Endothelial cell of umbilical vein (primary cell): ENCODE measurements at regions not wholly inside any gene's neighbourhood (a gene's known extent, or its start where the extent isn't known, plus 50 kb on each side); places are given as distances from the start of the nearest gene placed in this dataset.

Source experiments
- BruUV-seq: library from RNA; stranded (reverse); fragments of 400-500 nt; replicated peaks from 2 replicates; lab custom pipeline; 2021; lab: Mats Ljungman, UMichigan
- CTCF ChIA-PET: fragments of 300-600, 350-600 bp; sonication (Branson Sonifier 250); formaldehyde crosslinking; loops from one replicate; lab custom pipeline; 2021; ENCODE audit warnings: antibody characterized with exemption, inconsistent platforms; lab: Charles Lee
- POLR2A ChIA-PET: fragments of 300-600, 350-600 bp; sonication (Branson Sonifier 250); formaldehyde crosslinking; loops from one replicate; lab custom pipeline; 2021; ENCODE audit warnings: antibody characterized with exemption, inconsistent platforms; lab: Charles Lee
- DNase-seq: peaks from one replicate; pipeline ENCODE4 v3.0.0-alpha.2; 2011; ENCODE audit warnings: low read depth, low spot score
- FAIRE-seq: peaks from 2 replicates; lab custom pipeline; 2011; peaks lifted over from hg19 to GRCh38; lab: Jason Lieb, UNC
- H2AFZ ChIP-seq: 2 replicates; pipeline ENCODE4 v1.6.0; 2012; ENCODE audit warnings: low read depth, low read length, control low read depth, inconsistent platforms
- H3K27ac ChIP-seq: 2 replicates; pipeline ENCODE4 v1.5.1; 2011; ENCODE audit warnings: low read depth, mild to moderate bottlenecking, control low read depth, low read length, moderate library complexity; ENCODE audit not compliant: insufficient read depth
- H3K27me3 ChIP-seq, 2 experiments: 2 replicates each; pipeline versions ENCODE4 v1.6.0 to v1.6.1; 2011; ENCODE audit warnings: low read length in 2 of 2, mixed read lengths in 1 of 2; ENCODE audit not compliant: control insufficient read depth in 2 of 2, insufficient read depth in 2 of 2
- H3K36me3 ChIP-seq, 2 experiments: 2 replicates in 1 of 2; 3 replicates in 1 of 2; pipeline ENCODE4 v1.5.1; 2011; ENCODE audit warnings: low read length in 2 of 2, mild to moderate bottlenecking in 1 of 2, moderate library complexity in 1 of 2; ENCODE audit not compliant: control insufficient read depth in 2 of 2, insufficient read depth in 2 of 2; ENCODE audit errors: extremely low read depth in 1 of 2
- H3K4me1 ChIP-seq: 3 replicates; pipeline ENCODE4 v1.5.1; 2011; ENCODE audit warnings: mild to moderate bottlenecking, low read length; ENCODE audit not compliant: control insufficient read depth, insufficient read depth; ENCODE audit errors: extremely low read depth
- H3K4me2 ChIP-seq: 2 replicates; pipeline ENCODE4 v1.6.1; 2011; ENCODE audit warnings: low read length, control low read depth, mixed read lengths; ENCODE audit not compliant: insufficient read depth
- H3K4me3 ChIP-seq, 3 experiments: fragments of 200-600 bp in 1 of 3; sonication (generic), shearing (Covaris generic) in 1 of 3; replicated peaks in 1 of 3; 2 replicates each; pipeline ENCODE4 v1.5.1; 2011 to 2016; ENCODE audit warnings: control low read depth in 3 of 3, low read length in 3 of 3, mild to moderate bottlenecking in 2 of 3, inconsistent platforms in 1 of 3, low read depth in 1 of 3, moderate library complexity in 1 of 3; ENCODE audit not compliant: insufficient read depth in 1 of 3
- H3K79me2 ChIP-seq: 2 replicates; pipeline ENCODE4 v1.6.0; 2012; ENCODE audit warnings: low read length, inconsistent platforms; ENCODE audit not compliant: control insufficient read depth, insufficient read depth
- H3K9ac ChIP-seq: replicated peaks from 2 replicates; pipeline ENCODE3; 2011; ENCODE audit warnings: low read length, control low read depth; ENCODE audit not compliant: insufficient read depth; ENCODE audit errors: extremely low read depth
- H3K9me1 ChIP-seq: replicated peaks from 3 replicates; pipeline ENCODE4 v1.6.0; 2011; ENCODE audit warnings: mild to moderate bottlenecking, low read length; ENCODE audit not compliant: control insufficient read depth, insufficient read depth; ENCODE audit errors: extremely low read depth
- H3K9me3 ChIP-seq: replicated peaks from 2 replicates; pipeline ENCODE4 v1.5.1; 2012; ENCODE audit warnings: low read length, inconsistent platforms; ENCODE audit not compliant: control insufficient read depth, insufficient read depth
- H4K20me1 ChIP-seq: replicated peaks from 2 replicates; pipeline ENCODE3; 2011; ENCODE audit warnings: mild to moderate bottlenecking, low read length; ENCODE audit not compliant: control insufficient read depth, insufficient read depth; ENCODE audit errors: extremely low read depth
- EZH2 ChIP-seq: IDR thresholded peaks from 2 replicates; pipeline ENCODE4 v1.6.1; 2012; ENCODE audit warnings: borderline replicate concordance, low read depth, mild to moderate bottlenecking, moderate library complexity, low read length, inconsistent platforms; ENCODE audit not compliant: severe bottlenecking
- FOS ChIP-seq: IDR thresholded peaks from 2 replicates; pipeline ENCODE4 v1.6.1; 2011; ENCODE audit warnings: mild to moderate bottlenecking, low read length, moderate library complexity, borderline replicate concordance; ENCODE audit not compliant: insufficient read depth
- JUN ChIP-seq: IDR thresholded peaks from 2 replicates; pipeline ENCODE4 v1.6.1; 2011; ENCODE audit warnings: borderline replicate concordance, low read depth; ENCODE audit not compliant: insufficient read length, insufficient read depth
- MYC ChIP-seq: IDR thresholded peaks from one replicate; pipeline ENCODE4 v1.6.1; 2011; ENCODE audit warnings: mild to moderate bottlenecking, low read depth, low read length
- POLR2A ChIP-seq: IDR thresholded peaks from 2 replicates; pipeline ENCODE4 v1.6.1; 2012; ENCODE audit warnings: low read depth, mild to moderate bottlenecking, control low read depth, low read length
- POLR2AphosphoS5 ChIP-seq: IDR thresholded peaks from 2 replicates; pipeline ENCODE4 v1.6.1; 2012; ENCODE audit warnings: low read depth, mild to moderate bottlenecking, control low read depth, low read length, moderate library complexity; ENCODE audit not compliant: insufficient read depth
- dilution Hi-C: fragments of 300-500 bp; cut with MboI; formaldehyde crosslinking; loops from one replicate; pipeline ENCODE4 v1.15.0; 2019; ENCODE audit warnings: low sequenced_read_pairs; ENCODE audit not compliant: extremely low pct_ligation_motif_present
- intact Hi-C: fragments of 100-400 bp; cut with micrococcal nuclease; formaldehyde crosslinking; loops from one replicate; pipeline ENCODE4 v1.10.0; 2022
- TF ChIP-seq, protein P1 (sequence below): IDR thresholded peaks from 2 replicates; pipeline ENCODE4 v1.6.1; 2011; ENCODE audit not compliant: insufficient read depth, insufficient read length
- TF ChIP-seq, protein P2 (sequence below), 2 donors: IDR thresholded peaks; 1 replicate in 1 of 2; 2 replicates in 1 of 2; pipeline ENCODE4 v1.5.1; 2011; ENCODE audit warnings: low read length in 2 of 2, mild to moderate bottlenecking in 2 of 2, moderate library complexity in 2 of 2, control low read depth in 1 of 2, inconsistent platforms in 1 of 2, low read depth in 1 of 2; ENCODE audit not compliant: insufficient read depth in 1 of 2; ENCODE audit errors: extremely low read depth in 1 of 2

DNA sequence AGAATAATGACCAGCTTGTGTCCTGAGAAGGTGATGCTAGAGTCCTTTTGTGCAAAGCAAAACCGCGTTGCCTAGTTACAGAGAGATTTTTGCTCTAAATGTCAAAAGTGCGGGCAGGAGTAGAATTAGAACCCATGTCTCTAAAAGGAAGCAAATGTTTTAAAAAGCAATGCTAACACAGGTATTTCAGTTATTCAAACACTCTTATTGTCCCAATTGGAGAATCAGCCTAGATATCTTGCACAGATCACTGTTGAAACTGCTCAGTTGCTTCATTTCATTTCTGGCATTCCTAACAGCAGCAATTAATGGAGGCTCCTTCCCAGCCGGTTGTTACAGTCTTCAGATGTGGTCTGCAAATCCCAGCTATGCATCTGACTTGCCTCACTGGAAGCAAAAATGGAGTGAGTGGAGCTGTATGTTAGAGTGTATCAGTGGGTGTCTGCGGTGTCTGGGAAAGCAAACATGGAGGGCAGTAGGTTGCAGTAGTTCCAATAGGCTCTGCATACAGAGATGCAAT, 55.6 kb upstream of the SEMA6D start:
- BruUV-seq = no TSS peak
- H3K9me1 ChIP-seq = no peaks in the 10 kb centered on the region
- no peak overlapping the region for H3K4me2 ChIP-seq
- dilution Hi-C loops (no loop called here), intact Hi-C loops (no loop called here)
- FAIRE-seq (no peak), DNase-seq (no peak)
- H3K27me3 ChIP-seq = no peaks in the 10 kb centered on the region
- no peak overlapping the region for H3K27ac ChIP-seq
- TF ChIP-seq POLR2A (no peak), MYC (no peak), EZH2 (no peak)
- no peaks in the 10 kb centered on the region for H3K36me3 ChIP-seq
- H3K79me2 ChIP-seq = no peaks in the 10 kb centered on the region
- H3K9ac ChIP-seq = no peak overlapping the region
- ChIA-PET POLR2A (no interaction called here), CTCF (interaction anchor here (0.7 kb wide), 1 partner anchor 466 kb away, joined by 3 read pairs; no protein-coding TSS in a partner anchor)
- H3K4me1 ChIP-seq = peaks cover 23% of the 10 kb centered on the region
- H3K9me3 ChIP-seq = no peaks in the 10 kb centered on the region
- H2AFZ ChIP-seq = no peak overlapping the region
- H3K4me3 ChIP-seq = no peak overlapping the region
- H4K20me1 ChIP-seq = no peaks in the 10 kb centered on the region

DNA sequence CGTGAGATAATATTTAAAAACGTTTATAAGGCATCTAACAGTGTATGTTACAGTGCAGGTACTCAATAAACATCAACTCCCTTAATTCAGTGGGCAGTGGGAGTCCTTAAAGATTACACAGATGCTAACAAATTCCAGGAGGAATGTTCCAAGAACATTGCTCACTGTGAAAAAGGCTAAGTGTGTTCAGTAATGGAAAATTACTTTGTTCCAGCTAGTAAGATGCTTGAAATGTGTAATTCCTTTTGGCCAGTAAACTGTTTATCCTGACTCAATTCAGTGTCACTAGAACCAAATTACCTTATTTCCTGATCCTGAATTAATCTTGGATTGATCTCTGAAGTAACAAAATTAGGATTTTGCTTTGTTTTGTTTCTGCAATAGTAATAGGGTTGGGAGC, 54.2 kb upstream of the SEMA6D start:
- Histone ChIP-seq H3K4me2 (no peak overlapping the region), H3K27me3 (no peaks in the 10 kb centered on the region), H4K20me1 (no peaks in the 10 kb centered on the region), H3K36me3 (no peaks in the 10 kb centered on the region), H3K4me3 (no peak overlapping the region), H3K4me1 (peaks cover 28% of the 10 kb centered on the region), H3K9me1 (no peaks in the 10 kb centered on the region), H2AFZ (peak overlapping the region; percentile 23), H3K79me2 (no peaks in the 10 kb centered on the region), H3K9ac (no peak overlapping the region), H3K9me3 (no peaks in the 10 kb centered on the region), H3K27ac (no peak overlapping the region)
- POLR2A ChIA-PET = no interaction called here
- CTCF ChIA-PET = interaction anchor here (2.0 kb wide), 1 partner anchor 48 kb away, joined by 4 read pairs; no protein-coding TSS in a partner anchor
- dilution Hi-C loops = no loop called here
- intact Hi-C loops = no loop called here
- BruUV-seq = no TSS peak
- TF ChIP-seq EZH2 (no peak), POLR2A (no peak), FOS (no peak), MYC (no peak), POLR2AphosphoS5 (no peak), JUN (no peak)
- TF ChIP-seq, protein P1, sequence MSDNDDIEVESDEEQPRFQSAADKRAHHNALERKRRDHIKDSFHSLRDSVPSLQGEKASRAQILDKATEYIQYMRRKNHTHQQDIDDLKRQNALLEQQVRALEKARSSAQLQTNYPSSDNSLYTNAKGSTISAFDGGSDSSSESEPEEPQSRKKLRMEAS = no peak
- TF ChIP-seq, protein P2, sequence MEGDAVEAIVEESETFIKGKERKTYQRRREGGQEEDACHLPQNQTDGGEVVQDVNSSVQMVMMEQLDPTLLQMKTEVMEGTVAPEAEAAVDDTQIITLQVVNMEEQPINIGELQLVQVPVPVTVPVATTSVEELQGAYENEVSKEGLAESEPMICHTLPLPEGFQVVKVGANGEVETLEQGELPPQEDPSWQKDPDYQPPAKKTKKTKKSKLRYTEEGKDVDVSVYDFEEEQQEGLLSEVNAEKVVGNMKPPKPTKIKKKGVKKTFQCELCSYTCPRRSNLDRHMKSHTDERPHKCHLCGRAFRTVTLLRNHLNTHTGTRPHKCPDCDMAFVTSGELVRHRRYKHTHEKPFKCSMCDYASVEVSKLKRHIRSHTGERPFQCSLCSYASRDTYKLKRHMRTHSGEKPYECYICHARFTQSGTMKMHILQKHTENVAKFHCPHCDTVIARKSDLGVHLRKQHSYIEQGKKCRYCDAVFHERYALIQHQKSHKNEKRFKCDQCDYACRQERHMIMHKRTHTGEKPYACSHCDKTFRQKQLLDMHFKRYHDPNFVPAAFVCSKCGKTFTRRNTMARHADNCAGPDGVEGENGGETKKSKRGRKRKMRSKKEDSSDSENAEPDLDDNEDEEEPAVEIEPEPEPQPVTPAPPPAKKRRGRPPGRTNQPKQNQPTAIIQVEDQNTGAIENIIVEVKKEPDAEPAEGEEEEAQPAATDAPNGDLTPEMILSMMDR (IDR thresholded peaks at IDR 0.05; ENCODE audit: extremely low read depth in 1 of 2, insufficient read depth in 1 of 2, low read depth in 1 of 2, low read length in 2 of 2) = no peak
- FAIRE-seq (no peak), DNase-seq (peak; percentile 21)
